WTC11 (cell line): ENCODE measurements at regions not wholly inside any gene's neighbourhood (a gene's known extent, or its start where the extent isn't known, plus 50 kb on each side); places are given as distances from the start of the nearest gene placed in this dataset.

Source experiments
- ATAC-seq: fragments of 200-7000 bp; cut with Tn5 transposase; 2 replicates; pipeline ENCODE4 v1.10.0; 2021; ENCODE audit warnings: mild to moderate bottlenecking, moderate library complexity
- CTCF ChIA-PET: fragments of 300-600 bp; sonication (Branson Sonifier 250); formaldehyde crosslinking; loops from one replicate; lab custom pipeline; 2021; ENCODE audit warnings: antibody characterized with exemption; lab: Charles Lee
- POLR2A ChIA-PET: fragments of 350-600 bp; sonication (Branson Sonifier 250); formaldehyde crosslinking; loops from one replicate; lab custom pipeline; 2021; ENCODE audit warnings: antibody characterized with exemption; lab: Charles Lee
- DNase-seq: peaks from one replicate; pipeline ENCODE4 v3.0.0; 2021; ENCODE audit warnings: low spot score
- H3K27ac Mint-ChIP-seq: 2 replicates; pipeline ENCODE4 v1.8.0; 2021; ENCODE audit warnings: mixed read lengths
- H3K27me3 Mint-ChIP-seq: 2 replicates; pipeline ENCODE4 v1.8.0; 2021; ENCODE audit warnings: low read depth, mild to moderate bottlenecking, moderate library complexity, mixed read lengths
- H3K36me3 Mint-ChIP-seq: 2 replicates; pipeline ENCODE4 v1.8.0; 2021; ENCODE audit warnings: mixed read lengths
- H3K4me1 Mint-ChIP-seq: 2 replicates; pipeline ENCODE4 v1.8.0; 2022; ENCODE audit warnings: mixed read lengths
- H3K4me3 Mint-ChIP-seq: 2 replicates; pipeline ENCODE4 v1.8.0; 2021; ENCODE audit warnings: mild to moderate bottlenecking, moderate library complexity, mixed read lengths
- H3K9me3 Mint-ChIP-seq: 2 replicates; pipeline ENCODE4 v1.8.0; 2021; ENCODE audit warnings: mixed read lengths
- CREB1 ChIP-seq: sonication (generic); formaldehyde crosslinking; IDR thresholded peaks from 2 replicates; pipeline ENCODE4 v1.8.0; 2023; ENCODE audit warnings: mild to moderate bottlenecking, missing genetic modification reagents
- GRHL2 ChIP-seq: fragments of 250-450 bp; sonication (Bioruptor Pico); IDR thresholded peaks from 2 replicates; pipeline ENCODE4 v1.8.0; 2022; ENCODE audit warnings: mild to moderate bottlenecking, moderate library complexity; ENCODE audit not compliant: insufficient replicate concordance, severe bottlenecking
- IRF2 ChIP-seq: sonication (generic); formaldehyde crosslinking; IDR thresholded peaks from 2 replicates; pipeline ENCODE4 v1.8.0; 2022; ENCODE audit warnings: low read depth, missing genetic modification reagents, borderline replicate concordance
- NR3C1 ChIP-seq: sonication (generic); formaldehyde crosslinking; conservative IDR thresholded peaks from 2 replicates; pipeline ENCODE4 v1.8.1; 2023; ENCODE audit warnings: low read depth, mild to moderate bottlenecking, missing genetic modification reagents
- TCF7 ChIP-seq: sonication (generic); formaldehyde crosslinking; IDR thresholded peaks from 2 replicates; pipeline ENCODE4 v1.8.0; 2022; ENCODE audit warnings: mild to moderate bottlenecking, low read depth, missing genetic modification reagents, moderate library complexity
- ZBTB21 ChIP-seq: sonication (generic); formaldehyde crosslinking; IDR thresholded peaks from 2 replicates; pipeline ENCODE4 v1.8.1; 2023; ENCODE audit warnings: mild to moderate bottlenecking, missing genetic modification reagents, borderline replicate concordance
- ZNF121 ChIP-seq: sonication (generic); formaldehyde crosslinking; IDR thresholded peaks from 2 replicates; pipeline ENCODE4 v1.8.0; 2023; ENCODE audit warnings: missing genetic modification reagents
- ZNF232 ChIP-seq: sonication (generic); formaldehyde crosslinking; IDR thresholded peaks from 2 replicates; pipeline ENCODE4 v1.8.0; 2022; ENCODE audit warnings: mild to moderate bottlenecking, missing genetic modification reagents
- ZNF317 ChIP-seq: sonication (generic); formaldehyde crosslinking; IDR thresholded peaks from 2 replicates; pipeline ENCODE4 v1.8.1; 2023; ENCODE audit warnings: low read depth, mild to moderate bottlenecking, moderate library complexity, missing genetic modification reagents, borderline replicate concordance
- ZNF416 ChIP-seq: fragments of 250-450 bp; sonication (Bioruptor Pico); IDR thresholded peaks from 2 replicates; pipeline ENCODE4 v1.9.0; 2021; ENCODE audit warnings: mild to moderate bottlenecking, inconsistent platforms
- TF ChIP-seq, protein P1 (sequence below): sonication (generic); formaldehyde crosslinking; IDR thresholded peaks from 2 replicates; pipeline ENCODE4 v1.8.0; 2023; ENCODE audit warnings: mild to moderate bottlenecking, missing genetic modification reagents
- TF ChIP-seq, protein P2 (sequence below): sonication (generic); formaldehyde crosslinking; IDR thresholded peaks from 2 replicates; pipeline ENCODE4 v1.8.0; 2022; ENCODE audit warnings: mild to moderate bottlenecking, missing genetic modification reagents
- TF ChIP-seq, protein P3 (sequence below): fragments of 250-450 bp; sonication (Bioruptor Pico); conservative IDR thresholded peaks from 2 replicates; pipeline ENCODE4 v1.9.0; 2021; ENCODE audit warnings: mild to moderate bottlenecking
- TF ChIP-seq, protein P4 (sequence below): sonication (generic); formaldehyde crosslinking; IDR thresholded peaks from 2 replicates; pipeline ENCODE4 v1.8.1; 2023; ENCODE audit warnings: mild to moderate bottlenecking, missing genetic modification reagents
- TF ChIP-seq, protein P5 (sequence below): sonication (generic); formaldehyde crosslinking; IDR thresholded peaks from 2 replicates; pipeline ENCODE4 v1.8.0; 2023; ENCODE audit warnings: missing genetic modification reagents
- TF ChIP-seq, protein P6 (sequence below): sonication (generic); formaldehyde crosslinking; IDR thresholded peaks from 2 replicates; pipeline ENCODE4 v1.8.1; 2023; ENCODE audit warnings: mild to moderate bottlenecking, missing genetic modification reagents, borderline replicate concordance

DNA sequence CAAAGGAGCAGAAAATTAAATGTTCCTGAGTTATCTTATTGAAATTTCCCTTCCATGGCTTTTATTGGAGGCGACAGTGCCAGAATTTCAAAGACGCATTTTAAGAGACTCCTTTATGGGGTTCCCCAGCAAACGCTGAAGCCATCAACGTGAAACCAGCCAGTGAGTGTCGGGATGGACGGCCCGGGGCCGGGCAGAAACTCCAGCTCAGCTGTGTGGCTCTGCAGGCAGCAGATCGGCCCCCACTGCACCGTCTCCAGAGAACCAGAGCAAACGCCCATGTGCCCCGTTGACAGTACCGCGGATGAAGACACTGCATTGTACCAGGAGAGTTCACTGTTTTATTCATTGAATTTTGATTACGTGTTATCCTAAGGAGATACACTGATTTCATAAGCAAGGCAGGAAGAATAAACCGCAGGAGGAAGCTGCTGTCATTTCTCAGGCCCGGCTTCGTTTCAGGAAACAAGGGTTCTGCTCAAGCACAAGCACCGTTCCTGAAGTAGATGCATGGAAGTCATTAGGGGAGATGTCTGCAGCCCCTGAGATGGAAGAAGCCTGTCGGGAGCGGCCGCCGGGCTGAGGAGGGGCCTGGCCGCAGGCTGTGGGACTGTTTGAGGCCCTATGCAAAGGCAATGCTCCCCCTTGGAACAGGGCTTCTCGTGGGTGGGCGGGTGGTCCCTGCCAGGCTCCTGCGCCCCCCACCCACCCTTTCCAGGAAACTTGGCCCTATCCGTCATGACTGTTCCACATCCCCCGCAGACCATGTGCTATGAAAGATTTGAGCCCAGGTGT, 639.7 kb downstream of the TBC1D22A start:
- no peak overlapping the region for H3K4me3 Mint-ChIP-seq
- ChIA-PET POLR2A (no interaction called here), CTCF (no interaction called here)
- no peak for DNase-seq
- 0 out of 2 replicates have a peak, but pooled peaks cover 7% of the 10 kb centered on the region for H3K36me3 Mint-ChIP-seq
- no peak for ATAC-seq
- TF ChIP-seq ZNF121 (CRISPR knock-in tag) (no peak), NR3C1 (CRISPR knock-in tag) (no peak), ZNF317 (no peak), GRHL2 (no peak), TCF7 (CRISPR knock-in tag) (no peak), CREB1 (CRISPR knock-in tag) (no peak), ZNF416 (CRISPR knock-in tag) (no peak), ZNF232 (CRISPR knock-in tag) (no peak), IRF2 (CRISPR knock-in tag) (no peak), ZBTB21 (CRISPR knock-in tag) (no peak)
- TF ChIP-seq, protein P1, sequence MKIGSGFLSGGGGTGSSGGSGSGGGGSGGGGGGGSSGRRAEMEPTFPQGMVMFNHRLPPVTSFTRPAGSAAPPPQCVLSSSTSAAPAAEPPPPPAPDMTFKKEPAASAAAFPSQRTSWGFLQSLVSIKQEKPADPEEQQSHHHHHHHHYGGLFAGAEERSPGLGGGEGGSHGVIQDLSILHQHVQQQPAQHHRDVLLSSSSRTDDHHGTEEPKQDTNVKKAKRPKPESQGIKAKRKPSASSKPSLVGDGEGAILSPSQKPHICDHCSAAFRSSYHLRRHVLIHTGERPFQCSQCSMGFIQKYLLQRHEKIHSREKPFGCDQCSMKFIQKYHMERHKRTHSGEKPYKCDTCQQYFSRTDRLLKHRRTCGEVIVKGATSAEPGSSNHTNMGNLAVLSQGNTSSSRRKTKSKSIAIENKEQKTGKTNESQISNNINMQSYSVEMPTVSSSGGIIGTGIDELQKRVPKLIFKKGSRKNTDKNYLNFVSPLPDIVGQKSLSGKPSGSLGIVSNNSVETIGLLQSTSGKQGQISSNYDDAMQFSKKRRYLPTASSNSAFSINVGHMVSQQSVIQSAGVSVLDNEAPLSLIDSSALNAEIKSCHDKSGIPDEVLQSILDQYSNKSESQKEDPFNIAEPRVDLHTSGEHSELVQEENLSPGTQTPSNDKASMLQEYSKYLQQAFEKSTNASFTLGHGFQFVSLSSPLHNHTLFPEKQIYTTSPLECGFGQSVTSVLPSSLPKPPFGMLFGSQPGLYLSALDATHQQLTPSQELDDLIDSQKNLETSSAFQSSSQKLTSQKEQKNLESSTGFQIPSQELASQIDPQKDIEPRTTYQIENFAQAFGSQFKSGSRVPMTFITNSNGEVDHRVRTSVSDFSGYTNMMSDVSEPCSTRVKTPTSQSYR, result no peak
- TF ChIP-seq, protein P2, sequence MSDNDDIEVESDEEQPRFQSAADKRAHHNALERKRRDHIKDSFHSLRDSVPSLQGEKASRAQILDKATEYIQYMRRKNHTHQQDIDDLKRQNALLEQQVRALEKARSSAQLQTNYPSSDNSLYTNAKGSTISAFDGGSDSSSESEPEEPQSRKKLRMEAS (CRISPR knock-in tag), result no peak
- TF ChIP-seq, protein P3, sequence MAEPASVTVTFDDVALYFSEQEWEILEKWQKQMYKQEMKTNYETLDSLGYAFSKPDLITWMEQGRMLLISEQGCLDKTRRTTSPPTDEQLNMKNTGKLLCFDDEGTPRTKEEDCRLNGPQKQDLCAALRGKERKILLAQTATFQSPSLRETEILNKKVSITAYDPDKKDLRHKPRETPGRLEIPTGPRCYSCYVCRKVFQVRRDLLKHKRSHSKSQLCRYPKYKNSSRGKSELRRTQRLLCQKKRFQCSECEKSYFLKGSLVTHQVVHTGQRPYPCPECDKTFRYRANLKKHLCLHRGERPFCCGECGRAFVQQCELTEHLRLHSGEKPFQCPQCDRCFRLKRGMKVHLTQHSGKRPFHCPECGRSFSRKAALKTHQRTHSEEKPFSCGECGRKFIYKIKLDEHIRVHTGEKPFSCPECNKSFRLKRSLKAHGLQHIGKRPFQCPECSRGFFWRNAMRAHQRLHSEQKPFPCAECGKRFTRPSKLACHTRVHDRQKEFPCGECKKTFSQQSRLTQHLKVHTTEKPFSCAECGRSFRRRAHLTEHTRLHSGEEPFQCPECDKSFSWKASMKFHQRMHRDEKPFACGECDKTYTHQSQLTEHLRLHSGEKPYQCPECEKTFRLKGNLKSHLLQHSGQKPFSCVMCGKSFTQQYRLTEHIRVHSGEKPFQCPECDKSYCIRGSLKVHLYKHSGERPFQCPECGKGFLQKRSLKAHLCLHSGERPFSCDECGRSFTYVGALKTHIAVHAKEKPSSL (CRISPR knock-in tag), result no peak
- TF ChIP-seq, protein P4, sequence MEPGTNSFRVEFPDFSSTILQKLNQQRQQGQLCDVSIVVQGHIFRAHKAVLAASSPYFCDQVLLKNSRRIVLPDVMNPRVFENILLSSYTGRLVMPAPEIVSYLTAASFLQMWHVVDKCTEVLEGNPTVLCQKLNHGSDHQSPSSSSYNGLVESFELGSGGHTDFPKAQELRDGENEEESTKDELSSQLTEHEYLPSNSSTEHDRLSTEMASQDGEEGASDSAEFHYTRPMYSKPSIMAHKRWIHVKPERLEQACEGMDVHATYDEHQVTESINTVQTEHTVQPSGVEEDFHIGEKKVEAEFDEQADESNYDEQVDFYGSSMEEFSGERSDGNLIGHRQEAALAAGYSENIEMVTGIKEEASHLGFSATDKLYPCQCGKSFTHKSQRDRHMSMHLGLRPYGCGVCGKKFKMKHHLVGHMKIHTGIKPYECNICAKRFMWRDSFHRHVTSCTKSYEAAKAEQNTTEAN (CRISPR knock-in tag), result no peak
- TF ChIP-seq, protein P5, sequence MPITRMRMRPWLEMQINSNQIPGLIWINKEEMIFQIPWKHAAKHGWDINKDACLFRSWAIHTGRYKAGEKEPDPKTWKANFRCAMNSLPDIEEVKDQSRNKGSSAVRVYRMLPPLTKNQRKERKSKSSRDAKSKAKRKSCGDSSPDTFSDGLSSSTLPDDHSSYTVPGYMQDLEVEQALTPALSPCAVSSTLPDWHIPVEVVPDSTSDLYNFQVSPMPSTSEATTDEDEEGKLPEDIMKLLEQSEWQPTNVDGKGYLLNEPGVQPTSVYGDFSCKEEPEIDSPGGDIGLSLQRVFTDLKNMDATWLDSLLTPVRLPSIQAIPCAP (CRISPR knock-in tag), result no peak
- TF ChIP-seq, protein P6, sequence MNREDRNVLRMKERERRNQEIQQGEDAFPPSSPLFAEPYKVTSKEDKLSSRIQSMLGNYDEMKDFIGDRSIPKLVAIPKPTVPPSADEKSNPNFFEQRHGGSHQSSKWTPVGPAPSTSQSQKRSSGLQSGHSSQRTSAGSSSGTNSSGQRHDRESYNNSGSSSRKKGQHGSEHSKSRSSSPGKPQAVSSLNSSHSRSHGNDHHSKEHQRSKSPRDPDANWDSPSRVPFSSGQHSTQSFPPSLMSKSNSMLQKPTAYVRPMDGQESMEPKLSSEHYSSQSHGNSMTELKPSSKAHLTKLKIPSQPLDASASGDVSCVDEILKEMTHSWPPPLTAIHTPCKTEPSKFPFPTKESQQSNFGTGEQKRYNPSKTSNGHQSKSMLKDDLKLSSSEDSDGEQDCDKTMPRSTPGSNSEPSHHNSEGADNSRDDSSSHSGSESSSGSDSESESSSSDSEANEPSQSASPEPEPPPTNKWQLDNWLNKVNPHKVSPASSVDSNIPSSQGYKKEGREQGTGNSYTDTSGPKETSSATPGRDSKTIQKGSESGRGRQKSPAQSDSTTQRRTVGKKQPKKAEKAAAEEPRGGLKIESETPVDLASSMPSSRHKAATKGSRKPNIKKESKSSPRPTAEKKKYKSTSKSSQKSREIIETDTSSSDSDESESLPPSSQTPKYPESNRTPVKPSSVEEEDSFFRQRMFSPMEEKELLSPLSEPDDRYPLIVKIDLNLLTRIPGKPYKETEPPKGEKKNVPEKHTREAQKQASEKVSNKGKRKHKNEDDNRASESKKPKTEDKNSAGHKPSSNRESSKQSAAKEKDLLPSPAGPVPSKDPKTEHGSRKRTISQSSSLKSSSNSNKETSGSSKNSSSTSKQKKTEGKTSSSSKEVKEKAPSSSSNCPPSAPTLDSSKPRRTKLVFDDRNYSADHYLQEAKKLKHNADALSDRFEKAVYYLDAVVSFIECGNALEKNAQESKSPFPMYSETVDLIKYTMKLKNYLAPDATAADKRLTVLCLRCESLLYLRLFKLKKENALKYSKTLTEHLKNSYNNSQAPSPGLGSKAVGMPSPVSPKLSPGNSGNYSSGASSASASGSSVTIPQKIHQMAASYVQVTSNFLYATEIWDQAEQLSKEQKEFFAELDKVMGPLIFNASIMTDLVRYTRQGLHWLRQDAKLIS, result no peak
- H3K4me1 Mint-ChIP-seq, result 0 out of 2 replicates have a peak, but pooled peaks cover under 1% of the 10 kb centered on the region
- H3K27ac Mint-ChIP-seq, result no peak overlapping the region
- H3K27me3 Mint-ChIP-seq, result no peaks in the 10 kb centered on the region; the same call in 1 of the 2 replicates
- peaks cover 8% of the 10 kb centered on the region for H3K9me3 Mint-ChIP-seq
